AG04449 (cell line): ENCODE measurements at regions not wholly inside any gene's neighbourhood (a gene's known extent, or its start where the extent isn't known, plus 50 kb on each side); places are given as distances from the start of the nearest gene placed in this dataset.
"Not testable (repeated sequence)": the region's sequence is repeated elsewhere in the genome, so short reads cannot be mapped to it uniquely, and the experiment has no call there.

Experiments
- CTCF ChIA-PET: fragments of 350-600 bp; formaldehyde crosslinking; extraction: SDS; loops from one replicate; lab custom pipeline; 2021; ENCODE audit warnings: antibody characterized with exemption; lab: Yijun Ruan, JAX
- POLR2A ChIA-PET: fragments of 400-600, 350-600 bp; formaldehyde crosslinking; extraction: SDS; loops from one replicate; lab custom pipeline; 2020; ENCODE audit warnings: antibody characterized with exemption, inconsistent platforms; lab: Yijun Ruan, JAX
- DNase-seq: peaks from one replicate; pipeline ENCODE4 v3.0.0-alpha.2; 2010; ENCODE audit warnings: low read depth, low spot score
- H3K4me3 ChIP-seq: 2 replicates; pipeline ENCODE4 v1.5.1; 2011; ENCODE audit warnings: low read depth, mild to moderate bottlenecking, control low read depth, low read length
- TF ChIP-seq, protein P1 (sequence below): IDR thresholded peaks from one replicate; pipeline ENCODE4 v1.5.1; 2011; ENCODE audit warnings: mild to moderate bottlenecking, moderate library complexity, low read length, control low read depth, inconsistent platforms; ENCODE audit not compliant: insufficient read depth; ENCODE audit errors: missing control alignments

DNA sequence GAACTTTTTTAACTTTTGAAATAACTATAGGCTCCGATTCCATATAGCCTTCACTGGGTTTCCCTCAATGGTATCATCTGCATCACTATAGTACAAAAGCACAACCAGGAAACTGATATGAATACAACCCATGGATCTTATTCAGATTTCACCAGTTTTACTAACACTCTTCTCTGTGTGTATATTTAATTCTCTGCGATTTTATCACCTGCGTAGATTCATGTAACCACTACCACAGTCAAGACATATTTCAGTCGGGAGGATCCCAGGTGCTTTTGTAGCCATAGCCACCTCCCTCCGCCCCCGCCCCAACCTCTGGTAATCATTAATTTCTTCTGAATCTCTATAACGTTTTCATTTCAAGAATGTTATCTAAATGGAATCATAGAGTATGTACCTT is 82.8 kb upstream of the C7orf33 start:
- CTCF ChIA-PET = no interaction called here
- DNase-seq = no peak
- no peak overlapping the region for H3K4me3 ChIP-seq
- POLR2A ChIA-PET = no interaction called here
- TF ChIP-seq, protein P1, sequence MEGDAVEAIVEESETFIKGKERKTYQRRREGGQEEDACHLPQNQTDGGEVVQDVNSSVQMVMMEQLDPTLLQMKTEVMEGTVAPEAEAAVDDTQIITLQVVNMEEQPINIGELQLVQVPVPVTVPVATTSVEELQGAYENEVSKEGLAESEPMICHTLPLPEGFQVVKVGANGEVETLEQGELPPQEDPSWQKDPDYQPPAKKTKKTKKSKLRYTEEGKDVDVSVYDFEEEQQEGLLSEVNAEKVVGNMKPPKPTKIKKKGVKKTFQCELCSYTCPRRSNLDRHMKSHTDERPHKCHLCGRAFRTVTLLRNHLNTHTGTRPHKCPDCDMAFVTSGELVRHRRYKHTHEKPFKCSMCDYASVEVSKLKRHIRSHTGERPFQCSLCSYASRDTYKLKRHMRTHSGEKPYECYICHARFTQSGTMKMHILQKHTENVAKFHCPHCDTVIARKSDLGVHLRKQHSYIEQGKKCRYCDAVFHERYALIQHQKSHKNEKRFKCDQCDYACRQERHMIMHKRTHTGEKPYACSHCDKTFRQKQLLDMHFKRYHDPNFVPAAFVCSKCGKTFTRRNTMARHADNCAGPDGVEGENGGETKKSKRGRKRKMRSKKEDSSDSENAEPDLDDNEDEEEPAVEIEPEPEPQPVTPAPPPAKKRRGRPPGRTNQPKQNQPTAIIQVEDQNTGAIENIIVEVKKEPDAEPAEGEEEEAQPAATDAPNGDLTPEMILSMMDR = no peak

DNA sequence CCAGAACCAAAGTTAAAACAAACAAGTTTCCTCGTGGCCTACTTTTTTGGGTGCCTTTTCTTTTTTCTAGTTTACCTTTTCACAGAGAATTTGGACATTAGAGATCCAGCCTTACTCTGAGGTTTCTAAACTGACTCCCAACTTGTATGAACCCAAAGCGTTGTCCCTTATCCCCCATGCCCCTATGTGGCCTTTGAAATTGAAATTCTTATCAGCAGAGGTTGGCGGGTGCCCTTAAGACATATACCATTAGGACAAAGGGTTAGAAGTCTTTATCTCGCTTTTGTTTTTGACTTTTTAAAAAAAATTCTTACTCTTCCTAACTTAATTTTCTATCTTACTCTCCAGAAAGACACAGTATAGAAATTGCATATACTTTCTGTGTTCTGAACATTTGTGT is 76.3 kb upstream of the C7orf33 start:
- TF ChIP-seq, protein P1 = no peak
- DNase-seq = no peak
- ChIA-PET POLR2A (no interaction called here), CTCF (interaction anchor here (0.6 kb wide), 1 partner anchor 9 kb away, joined by 3 read pairs; no protein-coding TSS in a partner anchor)
- no peak overlapping the region for H3K4me3 ChIP-seq

DNA sequence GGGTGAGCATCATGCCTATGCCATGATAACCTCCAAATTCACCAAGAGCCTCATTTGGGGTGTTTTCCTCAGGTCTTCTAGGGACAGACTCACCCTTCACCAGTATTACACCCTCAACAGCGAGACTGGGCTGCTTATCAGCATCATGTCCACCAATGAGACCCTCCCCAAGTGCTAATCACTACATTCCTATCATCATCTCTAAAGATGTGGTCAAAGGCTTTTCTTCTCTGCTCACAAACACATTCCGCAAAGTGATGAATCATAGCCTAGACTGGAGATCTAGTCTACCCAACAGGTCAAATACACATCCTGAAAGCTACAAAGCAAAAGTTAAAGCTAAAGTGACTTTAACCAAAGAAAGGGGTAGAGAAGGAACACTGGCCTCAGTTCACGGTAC is 75.3 kb upstream of the C7orf33 start:
- ChIA-PET CTCF (interaction anchor here (1.2 to 1.4 kb wide), 2 partner anchors 13 to 448 kb away, joined by 3 to 4 read pairs; no protein-coding TSS in a partner anchor), POLR2A (no interaction called here)
- H3K4me3 ChIP-seq = no peak overlapping the region
- TF ChIP-seq, protein P1 = no peak
- DNase-seq = no peak

DNA sequence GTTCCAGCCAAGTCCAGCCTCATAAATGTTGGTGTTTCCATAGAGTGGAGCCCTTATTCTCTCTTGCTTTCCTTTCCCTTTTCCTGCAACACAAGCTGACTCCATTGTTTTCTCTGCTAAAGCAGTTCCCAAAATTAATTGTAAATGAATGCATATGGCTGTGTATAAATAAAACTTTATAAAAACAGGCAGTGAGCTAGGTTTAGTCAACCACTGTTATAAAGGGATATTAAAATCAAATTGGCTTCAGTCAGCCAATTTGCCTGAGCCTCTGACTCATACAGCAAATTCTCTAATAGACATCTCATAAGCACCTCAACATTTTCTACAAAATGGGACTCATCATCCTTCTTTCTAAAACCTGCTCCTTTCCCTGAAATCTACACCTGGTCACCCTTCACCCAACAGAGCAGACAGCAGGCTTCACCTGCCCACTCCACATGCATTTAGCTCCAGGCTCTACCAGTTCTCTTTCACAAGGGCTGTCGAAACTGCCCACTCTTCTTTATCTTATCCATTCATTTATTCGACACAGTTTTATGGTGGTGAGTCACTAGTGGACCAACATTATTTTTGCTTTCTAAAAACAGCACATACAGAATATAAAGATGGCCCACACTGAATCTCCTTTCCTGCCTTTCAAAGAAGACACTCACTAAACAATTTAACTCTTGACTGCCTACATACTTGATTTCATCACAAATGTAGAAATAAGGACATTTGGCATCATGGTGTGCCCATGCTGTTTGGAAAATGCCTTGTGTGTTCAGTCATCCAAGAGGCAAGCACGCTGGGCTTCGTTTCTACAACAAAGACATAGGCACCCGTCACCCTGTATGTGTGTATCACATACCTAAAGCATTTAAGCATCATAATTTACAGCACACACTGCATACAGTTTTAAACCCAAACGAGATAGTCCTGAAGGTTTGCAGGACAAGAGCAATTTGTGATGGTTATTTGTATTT is 74.6 kb upstream of the C7orf33 start:
- ChIA-PET POLR2A (no interaction called here), CTCF (interaction anchor here (1.2 to 1.4 kb wide), 2 partner anchors 12 to 447 kb away, joined by 3 to 4 read pairs; no protein-coding TSS in a partner anchor)
- TF ChIP-seq, protein P1 = no peak
- no peak overlapping the region for H3K4me3 ChIP-seq
- DNase-seq = no peak

DNA sequence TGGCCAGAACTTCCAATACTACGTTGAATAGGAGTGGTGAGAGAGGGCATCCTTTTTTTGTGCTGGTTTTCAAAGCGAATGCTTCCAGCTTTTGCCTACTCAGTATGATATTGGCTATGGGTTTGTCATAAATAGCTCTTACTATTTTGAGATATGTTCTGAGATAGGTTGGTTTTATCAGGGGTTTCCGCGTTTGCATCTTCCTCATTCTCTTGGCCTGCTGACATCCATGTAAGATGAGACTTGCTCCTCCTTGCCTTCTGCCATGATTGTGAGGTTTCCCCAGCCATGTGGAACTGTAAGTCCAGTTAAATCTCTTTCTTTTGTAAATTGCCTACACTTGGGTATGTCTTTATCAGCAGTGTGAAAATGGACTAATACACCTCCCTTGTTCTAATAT is 71.2 kb upstream of the C7orf33 start:
- CTCF ChIA-PET, POLR2A ChIA-PET: not testable (repeated sequence)

DNA sequence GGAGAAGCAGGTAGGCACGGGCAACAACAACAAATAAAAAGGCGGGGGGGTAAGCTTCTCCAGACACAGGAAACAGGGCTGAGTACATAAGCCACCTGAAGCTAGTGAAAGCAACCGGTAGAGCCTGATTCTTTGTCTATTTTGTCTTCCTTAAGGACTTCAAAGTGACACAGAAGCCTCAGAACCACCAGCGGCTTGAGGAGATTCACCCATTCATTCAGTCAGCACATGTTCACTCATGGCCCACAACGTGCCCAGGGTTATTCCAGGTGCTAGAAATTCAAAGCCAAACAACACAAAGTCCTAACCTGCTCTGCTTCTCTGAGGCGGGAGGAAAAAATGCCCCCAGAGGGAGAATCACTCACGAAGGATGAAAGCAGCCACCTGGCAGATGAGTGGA is 69.3 kb upstream of the C7orf33 start:
- TF ChIP-seq, protein P1 = no peak
- no peak overlapping the region for H3K4me3 ChIP-seq
- ChIA-PET CTCF (no interaction called here), POLR2A (no interaction called here)
- no peak for DNase-seq

More for the DNA sequence above, 71.2 kb upstream of the C7orf33 start:
- H3K4me3 ChIP-seq, DNase-seq: not testable (repeated sequence)
